HS-27A (cell line): ENCODE measurements at regions not wholly inside any gene's neighbourhood (a gene's known extent, or its start where the extent isn't known, plus 50 kb on each side); places are given as distances from the start of the nearest gene placed in this dataset.

Source experiments
- DNase-seq: peaks from one replicate; pipeline ENCODE4 v3.0.0-alpha.2; 2012; ENCODE audit warnings: low read depth, missing footprints

DNA sequence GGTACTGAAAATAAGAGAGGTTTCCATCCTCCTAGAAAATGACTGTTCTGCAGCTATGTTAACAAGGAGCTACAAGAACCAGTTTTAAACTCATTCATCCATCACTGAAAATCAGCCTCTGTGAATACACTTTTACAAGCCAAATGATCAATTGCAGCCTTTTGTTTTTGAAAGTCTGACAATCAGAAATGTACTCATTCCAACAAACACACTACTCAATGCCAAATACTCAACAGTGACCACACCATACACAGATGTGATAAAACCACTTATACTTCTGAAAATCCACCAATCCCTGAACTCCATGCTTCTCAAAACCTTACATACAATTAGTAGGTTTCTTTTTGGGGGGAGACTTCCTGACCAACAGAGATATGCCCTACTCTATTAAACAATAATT lies 663.9 kb upstream of the CHAC2 start:
- no peak for DNase-seq

DNA sequence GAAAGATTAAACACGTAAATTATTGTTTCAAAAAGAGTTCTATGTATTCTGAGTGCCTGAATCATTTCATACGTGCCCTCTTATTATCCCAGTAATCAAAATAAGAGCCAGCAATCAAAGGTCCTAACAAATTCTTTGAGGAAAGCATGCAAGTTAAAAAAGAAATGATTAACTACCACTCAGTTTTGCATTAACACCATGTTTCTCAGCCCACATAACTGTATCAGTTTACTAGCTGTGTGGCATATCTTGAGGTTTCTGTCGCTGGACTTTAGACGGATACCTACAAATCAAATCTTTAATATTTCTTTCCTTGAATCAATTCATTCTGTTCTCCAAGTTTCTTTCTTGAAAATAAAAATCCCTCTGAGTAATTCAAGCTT lies 668.9 kb upstream of the CHAC2 start:
- DNase-seq: no peak

DNA sequence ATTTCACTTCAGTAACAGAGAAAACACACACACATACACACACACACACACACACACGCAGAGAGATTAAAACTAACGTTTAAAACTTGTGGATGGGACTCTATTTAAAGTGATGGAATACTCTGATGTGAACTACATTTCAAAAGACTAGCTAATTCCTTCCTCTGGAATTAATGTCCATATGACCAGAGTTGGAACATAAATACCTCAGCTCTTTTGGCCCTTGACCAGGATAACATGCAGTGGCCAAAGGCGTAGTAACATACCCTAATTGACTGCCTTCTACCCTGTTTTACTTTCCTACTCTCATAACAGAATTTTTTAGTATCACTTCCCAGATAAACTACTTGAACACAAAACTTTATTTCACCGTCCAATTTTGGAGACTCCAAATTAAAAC lies 671.3 kb upstream of the CHAC2 start:
- no peak for DNase-seq

DNA sequence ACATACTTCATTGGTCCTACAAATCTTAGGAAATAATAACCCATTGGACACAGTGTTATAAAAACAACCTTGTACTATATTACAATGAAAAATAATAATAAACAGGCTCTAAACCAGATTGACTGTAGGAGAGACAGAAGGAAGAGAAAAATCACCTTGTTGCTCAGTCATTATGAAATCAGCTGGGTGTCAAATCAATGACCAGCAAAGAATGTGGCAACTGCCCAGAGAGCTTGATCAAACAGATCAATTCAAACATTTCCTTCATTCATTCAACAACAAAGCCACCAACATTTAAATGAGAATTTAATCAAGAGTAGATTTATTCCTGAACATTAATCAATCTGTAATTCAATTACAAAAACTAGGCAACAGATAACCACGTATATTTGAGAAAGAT lies 671.9 kb upstream of the CHAC2 start:
- DNase-seq: no peak

DNA sequence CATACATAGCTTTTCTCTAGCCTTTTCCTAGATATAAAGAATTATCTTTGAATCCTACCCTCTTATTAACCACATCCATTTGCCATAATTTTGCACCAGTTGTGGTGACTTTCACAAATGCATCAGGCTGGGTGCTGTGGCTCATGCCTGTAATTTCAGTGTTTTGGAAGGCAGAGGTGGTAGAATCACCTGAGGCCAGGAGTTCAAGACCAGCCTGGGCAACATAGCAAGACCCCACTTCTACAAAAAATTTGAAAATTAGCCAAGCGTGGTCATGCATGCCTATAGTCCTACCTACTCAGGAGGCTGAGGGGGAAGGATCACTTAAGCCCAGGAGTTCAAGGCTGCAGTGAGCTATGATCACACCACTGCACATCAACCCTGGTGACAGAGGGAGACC lies 672.4 kb upstream of the CHAC2 start:
- no peak for DNase-seq

DNA sequence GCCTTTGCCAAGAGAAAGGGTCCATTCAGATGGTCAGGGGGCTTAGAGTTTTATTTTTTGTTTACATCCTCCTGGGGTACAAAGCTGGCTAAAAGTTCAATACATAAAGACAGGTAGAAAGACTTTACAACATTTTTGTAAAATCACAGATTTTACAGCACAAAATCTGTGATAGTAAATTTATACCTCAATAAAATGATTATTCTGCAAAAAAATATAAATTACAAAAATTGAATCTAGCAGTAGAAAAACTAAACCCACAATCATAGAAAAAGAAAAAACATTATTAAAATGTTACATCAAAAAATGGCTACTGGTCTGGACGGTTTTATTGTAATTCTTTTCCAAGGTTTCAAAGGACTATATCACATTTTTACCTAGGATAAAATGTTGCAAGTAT lies 674.2 kb upstream of the CHAC2 start:
- no peak for DNase-seq

DNA sequence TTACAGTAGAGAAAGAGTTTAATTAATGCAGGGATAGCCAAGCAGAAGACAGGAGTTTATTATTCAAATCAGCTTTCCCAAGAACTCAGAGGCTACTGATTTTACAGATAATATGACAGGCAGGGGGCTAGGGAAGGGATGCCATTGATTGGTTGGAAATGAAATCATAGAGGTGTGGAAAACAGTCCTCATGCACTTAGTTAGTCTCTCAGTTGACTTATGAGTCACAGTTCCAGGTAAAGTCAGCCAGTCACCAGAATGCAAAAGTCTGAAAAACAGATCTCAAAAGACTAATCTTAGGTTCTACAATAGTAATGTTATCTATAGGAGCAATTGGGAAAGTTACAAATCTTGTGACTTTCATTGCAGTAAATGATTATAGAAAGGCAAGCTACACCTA lies 676.4 kb upstream of the CHAC2 start:
- no peak for DNase-seq

DNA sequence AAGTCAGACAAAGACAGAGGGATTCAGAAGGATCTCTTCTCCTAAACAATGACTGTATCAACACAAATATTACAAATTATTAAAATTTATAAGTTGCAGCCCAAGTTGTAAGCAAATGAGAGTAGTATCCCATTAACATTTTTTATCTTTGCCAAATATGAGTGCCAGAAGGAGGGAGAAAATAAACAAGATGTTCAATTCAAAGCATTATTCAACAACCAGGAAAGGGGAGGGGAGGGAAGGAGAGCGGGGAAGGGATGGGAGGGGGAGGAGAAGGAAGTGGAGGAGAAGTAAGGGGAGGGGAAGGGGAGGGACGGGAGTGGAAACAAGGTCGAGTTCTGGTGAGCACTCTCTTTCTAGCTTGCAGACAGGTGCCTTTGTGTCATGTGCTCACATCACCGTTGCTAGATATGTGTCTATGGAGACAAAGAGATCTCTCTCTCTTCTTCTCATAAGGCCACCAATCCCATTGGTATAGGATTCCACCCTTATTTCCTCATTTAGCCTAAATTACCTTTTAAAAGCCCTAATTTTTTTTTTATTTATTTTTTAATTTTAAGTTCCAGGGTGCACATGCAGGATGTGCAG lies 679.6 kb upstream of the CHAC2 start:
- no peak for DNase-seq

DNA sequence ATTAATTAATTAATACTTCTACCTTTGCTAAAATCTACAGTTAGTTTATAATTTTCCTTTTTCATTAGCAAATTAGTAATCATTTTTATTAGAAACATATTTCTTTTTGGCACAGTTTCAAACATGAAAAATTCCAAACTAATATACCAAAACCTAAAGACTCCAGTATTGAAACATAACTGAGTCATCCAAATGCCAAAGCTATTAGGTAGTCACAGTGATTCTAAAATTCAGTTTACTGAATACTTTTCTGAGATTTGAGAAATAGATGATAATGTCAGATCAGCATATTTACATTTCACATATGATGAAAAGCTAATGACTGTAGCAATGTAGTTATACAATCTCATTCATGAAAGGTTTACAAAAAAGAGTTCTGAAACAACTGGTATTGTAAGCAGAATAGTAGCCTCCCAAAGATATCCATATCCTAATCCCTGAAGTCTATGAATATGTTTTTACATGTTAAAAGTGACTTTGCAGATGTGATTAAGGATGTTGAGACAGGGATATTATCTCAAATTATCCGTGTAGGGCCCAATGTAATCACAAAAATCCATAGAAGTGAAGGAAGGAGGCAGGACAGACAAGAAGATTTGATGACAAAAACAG lies 680.2 kb upstream of the CHAC2 start:
- DNase-seq: peak; percentile 57

DNA sequence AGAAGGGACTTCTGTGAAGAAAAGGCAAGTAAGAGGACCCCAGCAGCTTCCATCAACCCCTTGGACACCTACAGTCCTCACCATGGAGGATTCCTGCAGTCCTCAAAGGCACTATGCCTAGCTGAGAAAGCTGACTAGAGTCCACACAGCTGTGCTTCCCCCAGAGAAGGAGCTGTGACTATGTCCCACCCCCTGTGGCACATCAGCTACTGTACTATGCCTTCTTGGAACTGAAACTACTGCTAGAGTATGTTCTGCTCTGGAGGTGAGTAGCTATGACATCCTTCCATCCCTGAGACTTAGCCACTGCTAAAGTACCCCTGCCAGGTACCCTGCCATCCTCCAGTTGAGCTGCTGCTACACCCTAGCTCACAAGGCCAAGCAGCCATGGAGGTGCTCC lies 690.2 kb upstream of the CHAC2 start:
- DNase-seq: no peak

DNA sequence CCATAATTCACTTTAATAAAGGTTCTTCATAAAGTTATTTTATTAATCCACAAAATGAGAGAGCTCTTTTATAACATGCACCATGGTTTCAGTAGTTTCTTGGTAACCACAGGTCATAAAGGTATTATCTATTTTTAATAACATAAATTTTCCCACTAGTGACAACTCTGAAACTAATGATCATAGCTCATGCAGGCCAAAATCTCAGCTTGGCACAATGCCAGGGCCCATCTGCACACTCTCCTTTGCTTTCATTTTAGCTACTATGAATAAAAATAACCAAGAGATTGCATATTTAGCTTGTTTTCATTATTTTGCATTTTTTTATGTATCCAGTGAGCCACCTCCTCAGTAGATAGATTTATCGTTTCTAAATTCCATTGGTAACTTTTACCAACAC lies 691.8 kb upstream of the CHAC2 start:
- no peak for DNase-seq

DNA sequence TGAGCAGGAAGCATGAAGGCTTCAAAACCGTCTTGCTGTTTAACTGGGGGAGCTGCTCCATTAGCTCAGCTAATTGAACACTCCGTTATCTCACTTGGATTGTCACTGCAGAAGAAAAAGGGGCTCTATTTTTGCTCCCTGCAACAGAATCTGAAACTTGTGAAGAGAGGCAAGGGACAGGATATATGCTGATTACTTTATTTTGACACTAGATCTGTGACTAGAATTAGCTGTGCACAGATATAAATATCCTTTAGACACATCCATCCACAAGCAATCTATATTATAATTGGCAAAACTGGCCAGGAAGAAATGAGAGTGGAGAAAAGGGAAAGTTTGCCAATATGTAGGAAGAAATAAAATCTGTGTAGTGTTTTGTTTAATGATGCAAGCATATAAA lies 700.1 kb upstream of the CHAC2 start:
- DNase-seq: no peak

DNA sequence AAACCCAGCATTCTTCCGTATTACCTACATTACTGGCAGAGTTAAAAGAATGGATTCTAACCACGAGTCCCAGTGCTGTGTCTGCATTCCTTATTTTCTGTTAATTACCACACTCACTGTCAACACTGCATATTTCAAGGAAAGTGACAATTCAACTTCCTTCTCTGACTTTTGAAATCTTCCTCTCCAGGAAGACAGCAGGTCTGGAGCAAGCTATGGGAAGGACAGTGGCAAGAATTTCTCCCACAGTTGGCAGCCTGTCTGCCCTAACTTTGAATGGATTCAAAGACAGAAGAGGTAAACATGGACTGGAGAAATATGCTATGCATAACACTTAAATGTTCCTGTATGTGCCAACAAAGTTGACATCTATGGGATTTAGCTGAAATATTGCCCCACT lies 700.5 kb upstream of the CHAC2 start:
- DNase-seq: no peak

DNA sequence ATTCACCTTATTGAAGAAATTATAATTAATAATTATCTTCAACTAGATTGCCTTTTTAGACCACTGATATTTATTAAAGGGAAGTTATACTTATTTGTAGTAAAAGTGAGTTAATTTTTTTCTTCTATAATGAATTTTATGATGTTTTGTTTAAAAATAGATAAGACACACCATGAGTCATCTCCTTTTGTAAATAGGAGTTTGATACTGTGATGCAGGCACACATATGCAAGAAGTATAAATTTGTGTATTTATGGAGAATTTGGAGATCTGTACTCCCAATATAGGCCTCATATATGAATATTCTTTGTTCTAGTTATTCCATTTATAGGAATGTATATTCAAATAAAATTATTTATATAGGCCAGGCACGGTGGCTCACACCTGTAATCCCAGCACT lies 703.5 kb upstream of the CHAC2 start:
- no peak for DNase-seq

DNA sequence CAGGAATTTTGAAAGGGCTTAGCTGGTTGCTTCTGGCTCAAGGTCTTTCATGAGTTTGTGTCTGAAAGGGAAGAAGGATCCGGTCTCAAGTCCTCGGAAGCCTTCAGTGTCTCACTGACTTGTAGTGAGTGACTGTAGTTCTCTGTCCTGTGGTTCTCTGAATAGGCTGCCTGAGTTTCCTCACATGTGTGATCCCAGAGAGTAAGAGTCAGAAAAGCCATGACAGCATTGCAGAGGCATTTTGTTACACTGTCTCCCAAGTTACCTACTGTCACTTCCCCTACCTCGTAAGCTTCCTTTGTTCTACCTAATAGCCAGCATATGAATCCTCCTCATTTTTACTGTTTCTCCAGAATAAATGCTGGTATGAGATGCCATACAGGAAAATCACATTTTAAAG lies 709.1 kb upstream of the CHAC2 start:
- no peak for DNase-seq

DNA sequence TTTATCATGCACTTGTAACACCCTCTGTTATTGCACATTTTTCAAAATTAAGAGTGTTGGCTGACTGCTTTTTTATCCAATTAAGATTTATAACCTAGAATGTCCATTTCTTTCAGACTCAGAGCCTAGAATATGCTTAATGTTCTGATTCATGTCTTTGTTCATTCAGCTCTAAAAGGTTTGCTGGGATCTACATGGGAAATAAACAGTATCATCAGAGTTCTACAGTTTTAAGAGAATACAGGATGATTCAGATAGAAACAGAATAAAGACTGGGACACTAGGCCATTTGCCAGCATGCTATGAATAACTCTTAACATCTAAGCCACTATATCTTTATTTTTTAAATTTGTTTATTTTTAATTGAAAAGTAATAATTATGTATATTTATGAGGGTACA lies 713.7 kb upstream of the CHAC2 start:
- DNase-seq: no peak

DNA sequence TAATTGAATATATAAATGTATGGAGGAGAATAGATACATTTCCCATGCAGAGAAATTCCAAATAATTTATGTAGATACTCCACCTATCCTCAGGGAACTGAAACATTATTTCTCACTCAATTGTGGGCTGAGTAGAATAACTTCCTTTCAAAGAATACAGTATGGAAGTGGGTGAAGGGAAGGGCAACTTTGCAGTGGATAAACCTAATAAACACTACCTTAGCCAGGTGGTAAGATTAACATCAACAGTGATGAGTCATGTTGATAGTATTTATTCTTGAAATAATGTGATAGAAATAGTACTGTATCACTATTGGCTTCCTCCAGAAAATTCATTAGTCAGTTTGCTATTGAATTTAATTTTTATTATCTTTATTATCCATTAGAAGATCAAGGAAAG lies 716.4 kb upstream of the CHAC2 start:
- no peak for DNase-seq

DNA sequence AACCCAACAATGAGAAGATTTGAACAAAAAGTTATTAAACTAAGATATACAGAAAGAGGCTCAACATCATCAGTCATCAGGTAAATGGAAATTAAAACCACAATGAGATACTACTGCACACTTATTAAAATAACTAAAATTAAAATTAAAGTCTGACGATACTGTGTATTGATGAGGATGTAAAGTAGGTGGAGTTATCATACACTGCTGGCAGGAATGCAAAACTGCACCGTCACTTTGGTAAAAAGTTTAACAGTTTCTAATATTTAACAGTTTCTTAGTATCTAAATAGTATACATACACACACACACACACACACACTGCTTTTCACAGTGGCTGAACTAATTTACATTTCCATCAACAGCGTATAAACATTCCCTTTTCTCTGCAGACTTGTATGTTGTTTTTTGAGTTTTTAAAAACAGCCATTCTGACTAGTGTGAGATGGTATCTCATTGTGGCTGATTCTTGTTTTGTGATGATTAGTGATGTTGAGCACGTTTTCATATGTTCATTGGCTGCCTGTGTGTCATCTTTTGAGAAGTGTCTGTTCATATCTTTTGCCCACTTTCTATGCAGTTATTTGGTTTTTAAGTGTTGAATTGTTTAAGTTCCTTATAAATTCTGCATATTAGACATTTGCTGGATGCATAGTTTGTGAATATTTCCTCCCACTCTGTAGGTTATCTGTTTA lies 726.9 kb upstream of the CHAC2 start:
- no peak for DNase-seq

DNA sequence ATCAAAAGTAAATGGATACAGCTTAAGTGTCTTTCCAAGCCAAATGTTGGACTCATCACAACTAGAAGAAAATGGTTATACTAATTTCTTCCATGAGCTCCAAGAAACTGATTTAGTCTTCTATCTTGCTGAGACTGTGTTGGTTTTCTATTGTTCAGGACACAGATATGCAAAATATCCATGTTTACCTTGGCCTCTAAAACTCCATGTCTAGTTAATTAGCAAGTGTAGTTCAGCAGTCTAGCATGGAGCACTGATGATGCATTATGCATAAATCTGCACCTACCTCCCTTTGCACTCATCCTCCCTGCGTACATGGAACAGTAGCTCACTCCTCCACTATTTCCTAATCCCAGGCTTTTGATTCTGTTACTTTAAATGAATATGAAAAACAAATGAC lies 731.4 kb upstream of the CHAC2 start:
- no peak for DNase-seq

DNA sequence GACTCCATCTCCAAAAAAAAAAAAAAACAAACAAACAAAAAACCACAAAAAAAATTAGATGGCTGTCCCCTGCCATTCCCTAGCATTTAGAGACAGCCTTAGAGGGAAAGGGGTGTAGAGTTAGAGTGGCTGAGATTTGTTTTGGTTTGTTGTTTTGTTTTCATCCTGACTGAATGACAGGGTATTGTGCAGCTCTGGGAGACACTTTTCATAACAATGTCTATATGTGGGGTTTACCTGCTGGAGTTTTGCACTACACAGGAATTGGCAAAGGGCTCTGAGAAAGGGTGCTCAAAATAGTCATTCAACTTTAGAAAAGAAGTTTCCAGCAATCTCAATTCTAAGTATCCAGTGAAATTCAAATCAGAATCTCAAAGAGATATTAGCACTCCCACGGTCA lies 732.5 kb upstream of the CHAC2 start:
- DNase-seq: no peak

DNA sequence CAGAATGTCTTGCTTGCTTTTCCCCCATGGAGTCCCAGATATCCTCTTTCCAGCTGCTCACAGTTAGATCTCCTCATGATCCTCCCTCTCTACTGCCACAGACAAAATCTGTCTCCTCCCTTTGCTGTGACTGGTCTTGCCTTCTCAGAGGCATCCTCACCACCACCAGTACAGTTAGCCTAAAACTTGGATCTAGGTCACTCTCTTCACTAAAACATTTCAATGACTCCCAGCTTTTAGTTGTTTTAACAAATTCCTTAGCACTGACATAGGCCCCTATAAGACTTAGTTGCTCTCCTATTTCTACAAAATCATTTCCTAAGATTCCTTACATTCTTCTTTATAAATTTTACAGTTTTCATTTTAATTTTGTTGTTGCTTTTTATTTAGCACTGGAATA lies 734.2 kb upstream of the CHAC2 start:
- peak; percentile 78 for DNase-seq

DNA sequence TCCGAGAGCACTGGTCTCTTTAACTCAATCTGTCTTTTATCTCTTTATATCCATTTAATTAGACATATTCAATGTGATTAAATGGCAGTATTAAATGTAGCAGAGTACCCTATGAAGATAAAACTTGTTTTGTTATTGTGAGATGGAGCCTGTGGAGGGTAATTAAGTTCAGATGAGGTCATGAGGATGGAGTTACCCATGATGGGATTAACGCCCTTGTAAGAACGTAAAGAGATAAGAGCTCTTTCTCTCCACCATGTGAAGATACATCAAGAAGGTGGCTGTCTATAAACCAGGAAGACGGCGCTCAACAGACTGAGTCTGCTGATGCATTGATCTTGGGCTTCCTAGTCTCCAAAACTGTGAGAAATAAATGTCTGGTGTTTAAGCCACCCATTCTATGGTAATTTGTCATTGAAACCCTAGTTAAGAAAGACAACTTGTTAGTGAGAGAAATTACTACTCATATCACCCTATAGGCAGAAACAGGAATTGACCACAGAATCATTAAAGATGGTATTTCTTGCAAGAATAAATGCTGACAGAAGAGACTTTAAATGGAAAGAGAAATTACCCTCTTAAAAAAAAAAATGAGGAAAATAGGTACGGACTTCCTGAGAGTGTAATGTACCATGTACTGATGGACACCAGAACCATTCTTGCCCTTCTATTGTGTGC lies 738.7 kb upstream of the CHAC2 start:
- DNase-seq: no peak

DNA sequence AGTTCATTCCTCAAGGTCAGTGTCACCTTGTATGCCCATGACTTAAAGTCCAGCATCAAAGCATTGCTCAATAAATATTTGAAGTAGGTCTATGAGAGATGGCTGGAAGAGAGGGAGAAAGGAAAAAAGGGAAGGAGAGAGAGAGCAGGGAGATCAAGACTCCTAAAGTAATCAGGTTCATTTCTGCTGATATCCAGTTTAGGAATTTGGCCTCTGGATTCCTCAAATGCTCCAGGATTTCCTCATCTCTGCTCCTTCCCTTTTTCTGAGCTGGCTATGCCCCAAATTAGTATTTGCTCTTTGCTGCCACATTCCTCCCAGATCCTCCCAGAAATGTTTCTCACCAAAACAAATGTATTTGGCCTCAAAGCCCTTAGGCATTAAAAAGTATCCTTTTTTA lies 739.4 kb upstream of the CHAC2 start:
- peak; percentile 81 for DNase-seq
